Uterus (tissue), 2 donors: ENCODE measurements at regions not wholly inside any gene's neighbourhood (a gene's known extent, or its start where the extent isn't known, plus 50 kb on each side); places are given as distances from the start of the nearest gene placed in this dataset.

Source experiments
- CTCF ChIP-seq, 4 experiments: fragments of 200-600 bp in 2 of 4; fragments of 450-650 bp in 2 of 4; sonication (generic) in 2 of 4; IDR thresholded peaks; one replicate each; pipeline ENCODE4 v1.5.1; 2016 to 2019; ENCODE audit warnings: antibody characterized with exemption in 4 of 4, mild to moderate bottlenecking in 2 of 4, moderate library complexity in 1 of 4
- POLR2A ChIP-seq, 2 donors: fragments of 450-650 bp; IDR thresholded peaks; one replicate each; pipeline ENCODE4 v1.6.1; 2016; ENCODE audit warnings: antibody characterized with exemption in 2 of 2, mild to moderate bottlenecking in 1 of 2, moderate library complexity in 1 of 2

GRCh38 chr1:75989121-75989520, 56.9 kb upstream of the ASB17 start:
- TF ChIP-seq CTCF (IDR thresholded peaks at IDR 0.05), result no peak
- no peak for TF ChIP-seq POLR2A (IDR thresholded peaks at IDR 0.05)
